Endodermal cell (in vitro differentiated cells): ENCODE measurements at regions not wholly inside any gene's neighbourhood (a gene's known extent, or its start where the extent isn't known, plus 50 kb on each side); places are given as distances from the start of the nearest gene placed in this dataset.

ENCODE experiments used
- DNase-seq: peaks from one replicate; pipeline ENCODE4 v3.0.0-alpha.2; 2017
- H3K27ac ChIP-seq: 2 replicates; pipeline ENCODE4 v1.5.1; 2013; ENCODE audit warnings: mild to moderate bottlenecking, low read depth, low read length, moderate library complexity
- H3K27me3 ChIP-seq: 2 replicates; pipeline ENCODE4 v1.6.1; 2013; ENCODE audit warnings: mild to moderate bottlenecking, low read length, moderate library complexity; ENCODE audit not compliant: insufficient read depth, control insufficient read depth, poor library complexity, severe bottlenecking
- H3K36me3 ChIP-seq: 2 replicates; pipeline ENCODE4 v1.7.0; 2013; ENCODE audit warnings: mild to moderate bottlenecking, low read length, moderate library complexity; ENCODE audit not compliant: control insufficient read depth, insufficient read depth
- H3K4me1 ChIP-seq: one replicate; pipeline ENCODE4 v1.7.0; 2013; ENCODE audit warnings: low read length; ENCODE audit not compliant: control insufficient read depth, insufficient read depth
- H3K4me3 ChIP-seq: 2 replicates; pipeline ENCODE4 v1.5.1; 2013; ENCODE audit warnings: mild to moderate bottlenecking, low read length, moderate library complexity
- H3K9ac ChIP-seq: 2 replicates; pipeline ENCODE4 v1.6.1; 2013; ENCODE audit warnings: mild to moderate bottlenecking, low read length, moderate library complexity; ENCODE audit not compliant: poor library complexity, severe bottlenecking; ENCODE audit errors: extremely low read depth
- H3K9me3 ChIP-seq: 2 replicates; pipeline ENCODE4 v1.6.1; 2013; ENCODE audit warnings: mild to moderate bottlenecking, low read length, moderate library complexity; ENCODE audit not compliant: control insufficient read depth
- H3K27ac Mint-ChIP-seq: 2 replicates; pipeline ENCODE4 v1.8.0; 2020; ENCODE audit warnings: mixed read lengths
- H3K27me3 Mint-ChIP-seq: 2 replicates; pipeline ENCODE4 v1.8.0; 2021; ENCODE audit warnings: mild to moderate bottlenecking, mixed read lengths; ENCODE audit not compliant: insufficient read depth
- H3K36me3 Mint-ChIP-seq: 2 replicates; pipeline ENCODE4 v1.8.0; 2020; ENCODE audit warnings: low read depth, mixed read lengths
- H3K4me1 Mint-ChIP-seq: 2 replicates; pipeline ENCODE4 v1.8.0; 2020; ENCODE audit warnings: mixed read lengths
- H3K4me3 Mint-ChIP-seq: 2 replicates; pipeline ENCODE4 v1.8.0; 2020; ENCODE audit warnings: mild to moderate bottlenecking, moderate library complexity, mixed read lengths
- H3K9me3 Mint-ChIP-seq: 2 replicates; pipeline ENCODE4 v1.8.0; 2020; ENCODE audit warnings: mild to moderate bottlenecking, mixed read lengths
- CTCF ChIP-seq: fragments of 200-600 bp; sonication (generic); conservative IDR thresholded peaks from 2 replicates; pipeline ENCODE4 v1.5.0; 2021; ENCODE audit warnings: antibody characterized with exemption, mild to moderate bottlenecking
- WGBS, 2 experiments: methylation state at CpG; one replicate each; pipeline versions ENCODE4 v1.1.5 to v1.1.7; 2013; ENCODE audit warnings: missing lambda C conversion rate in 2 of 2, mixed read lengths in 1 of 2; ENCODE audit not compliant: insufficient coverage in 1 of 2, insufficient read length in 1 of 2; 5-methylcytosine and 5-hydroxymethylcytosine counted together

GRCh38 chr12:5204831-5205230 is 161.2 kb downstream of the KCNA5 start:
- Histone ChIP-seq H3K27me3 (no peaks in the 10 kb centered on the region), H3K4me1 (peaks cover 7% of the 10 kb centered on the region), H3K36me3 (no peaks in the 10 kb centered on the region), H3K9me3 (no peaks in the 10 kb centered on the region), H3K27ac (no peak overlapping the region), H3K4me3 (no peak overlapping the region), H3K9ac (no peak overlapping the region)
- no peak for TF ChIP-seq CTCF
- Mint-ChIP-seq H3K9me3 (no peaks in the 10 kb centered on the region), H3K4me1 (peaks cover 40% of the 10 kb centered on the region), H3K4me3 (no peak overlapping the region), H3K27me3 (no peaks in the 10 kb centered on the region), H3K27ac (no peak overlapping the region), H3K36me3 (no peaks in the 10 kb centered on the region)
- no peak for DNase-seq
- WGBS, 2 experiments = 78 to 88% methylated on average over 1 to 4 of the region's 4 CpGs

GRCh38 chr12:5206401-5207175 is 162.9 kb downstream of the KCNA5 start:
- H3K27ac Mint-ChIP-seq = no peak overlapping the region
- Histone ChIP-seq H3K36me3 (no peaks in the 10 kb centered on the region), H3K4me1 (peaks cover 7% of the 10 kb centered on the region), H3K4me3 (no peak overlapping the region), H3K9me3 (no peaks in the 10 kb centered on the region), H3K27ac (no peak overlapping the region), H3K9ac (no peak overlapping the region), H3K27me3 (no peaks in the 10 kb centered on the region)
- no peak overlapping the region for H3K4me3 Mint-ChIP-seq
- no peak for TF ChIP-seq CTCF
- peaks cover 2% of the 10 kb centered on the region for H3K27me3 Mint-ChIP-seq
- H3K4me1 Mint-ChIP-seq = peaks cover 32% of the 10 kb centered on the region
- H3K9me3 Mint-ChIP-seq = no peaks in the 10 kb centered on the region
- H3K36me3 Mint-ChIP-seq = no peaks in the 10 kb centered on the region
- no peak for DNase-seq
- 97 to 100% methylated on average over 2 to 6 of the region's 6 CpGs for WGBS, 2 experiments

- H3K9me3 ChIP-seq = no peaks in the 10 kb centered on the region
- H3K4me1 ChIP-seq = no peaks in the 10 kb centered on the region
- Mint-ChIP-seq H3K4me1 (peaks cover 4% of the 10 kb centered on the region), H3K4me3 (no peak overlapping the region), H3K9me3 (no peaks in the 10 kb centered on the region), H3K36me3 (no peaks in the 10 kb centered on the region), H3K27ac (no peak overlapping the region), H3K27me3 (peaks cover 9% of the 10 kb centered on the region)
- H3K27ac ChIP-seq = no peak overlapping the region
- no peak overlapping the region for H3K4me3 ChIP-seq
- H3K27me3 ChIP-seq = no peaks in the 10 kb centered on the region
- no peaks in the 10 kb centered on the region for H3K36me3 ChIP-seq
- 92 to 95% methylated on average over 5 to 11 of the region's 11 CpGs for WGBS, 2 experiments
- DNase-seq = no peak
- TF ChIP-seq CTCF = no peak
- no peak overlapping the region for H3K9ac ChIP-seq
Observed at GRCh38 chr12:5210179-5210922, 166.7 kb downstream of the KCNA5 start.
